SK-MEL-5 (cell line): ENCODE measurements at regions not wholly inside any gene's neighbourhood (a gene's known extent, or its start where the extent isn't known, plus 50 kb on each side); places are given as distances from the start of the nearest gene placed in this dataset.
"Not testable (repeated sequence)": the region's sequence is repeated elsewhere in the genome, so short reads cannot be mapped to it uniquely, and the experiment has no call there.

Source experiments
- DNase-seq: peaks from one replicate; pipeline ENCODE4 v3.0.0-alpha.2; 2016; ENCODE audit warnings: low read depth, low spot score
- in situ Hi-C: cut with HindIII; loops from 2 replicates; pipeline ENCODE4 v1.10.0; 2016; ENCODE audit warnings: low sequenced_read_pairs, high pct_unique_total_duplicates, low pct_unique_long_range_greater_than_20kb

- in situ Hi-C loops, DNase-seq: not testable (repeated sequence)
These were observed 59.0 kb upstream of the NUTM2F start for GRCh38 chr9:94387338-94388010.

GRCh38 chr9:94388011-94388406 is 59.6 kb upstream of the NUTM2F start:
- DNase-seq, in situ Hi-C loops: not testable (repeated sequence)

GRCh38 chr9:94390425-94391098 is 62.1 kb upstream of the NUTM2F start:
- DNase-seq = not testable (repeated sequence)

GRCh38 chr9:94392971-94393624 is 64.7 kb upstream of the NUTM2F start:
- DNase-seq, in situ Hi-C loops: not testable (repeated sequence)

More at GRCh38 chr9:94390425-94391098, 62.1 kb upstream of the NUTM2F start:
- in situ Hi-C loops = not testable (repeated sequence)

- in situ Hi-C loops, DNase-seq: not testable (repeated sequence)
These were observed 69.4 kb upstream of the NUTM2F start for GRCh38 chr9:94397766-94398379.

GRCh38 chr9:94400461-94400860 is 72.0 kb upstream of the NUTM2F start:
- DNase-seq, in situ Hi-C loops: not testable (repeated sequence)

- in situ Hi-C loops, DNase-seq: not testable (repeated sequence)
These were observed 74.4 kb upstream of the NUTM2F start for GRCh38 chr9:94402795-94403194.

GRCh38 chr9:94403571-94403970 is 75.1 kb upstream of the NUTM2F start:
- DNase-seq, in situ Hi-C loops: not testable (repeated sequence)

- in situ Hi-C loops, DNase-seq: not testable (repeated sequence)
These were observed 85.2 kb upstream of the NUTM2F start for GRCh38 chr9:94413665-94414064.

- in situ Hi-C loops, DNase-seq: not testable (repeated sequence)
These were observed 86.7 kb upstream of the NUTM2F start for GRCh38 chr9:94415111-94415510.

- DNase-seq, in situ Hi-C loops: not testable (repeated sequence)
These were observed 91.7 kb upstream of the NUTM2F start for GRCh38 chr9:94420098-94420497.

GRCh38 chr9:94421951-94422350 is 93.5 kb upstream of the NUTM2F start:
- in situ Hi-C loops, DNase-seq: not testable (repeated sequence)

GRCh38 chr9:94425312-94425711 is 96.9 kb upstream of the NUTM2F start:
- DNase-seq, in situ Hi-C loops: not testable (repeated sequence)

- in situ Hi-C loops, DNase-seq: not testable (repeated sequence)
These were observed 108.7 kb upstream of the NUTM2F start for GRCh38 chr9:94437128-94437527.

GRCh38 chr9:94438336-94438735 is 109.9 kb upstream of the NUTM2F start:
- DNase-seq, in situ Hi-C loops: not testable (repeated sequence)

GRCh38 chr9:94441146-94441545 is 112.7 kb upstream of the NUTM2F start:
- DNase-seq, in situ Hi-C loops: not testable (repeated sequence)

- in situ Hi-C loops = no loop called here
These were observed 113.1 kb upstream of the PCAT7 start for GRCh38 chr9:94441796-94442195.

More at GRCh38 chr9:94441796-94442195, 113.1 kb upstream of the PCAT7 start:
- DNase-seq = no peak
